Gastroesophageal sphincter (tissue), 3 donors: ENCODE measurements at regions not wholly inside any gene's neighbourhood (a gene's known extent, or its start where the extent isn't known, plus 50 kb on each side); places are given as distances from the start of the nearest gene placed in this dataset.

ENCODE experiments used
- POLR2A ChIP-seq, 2 donors: fragments of 450-650 bp; IDR thresholded peaks; one replicate each; pipeline ENCODE4 v1.6.1; 2017; ENCODE audit warnings: antibody characterized with exemption in 2 of 2, mild to moderate bottlenecking in 2 of 2, moderate library complexity in 1 of 2
- POLR2AphosphoS5 ChIP-seq: sonication (generic); formaldehyde crosslinking; IDR thresholded peaks from one replicate; pipeline ENCODE4 v1.6.1; 2017; ENCODE audit warnings: antibody characterized with exemption
- TF ChIP-seq, protein P1 (sequence below), 4 experiments: fragments of 200-600 bp in 2 of 4; fragments of 450-650 bp in 2 of 4; sonication (generic) in 1 of 4; IDR thresholded peaks; one replicate each; pipeline ENCODE4 v1.5.1; 2017 to 2019; ENCODE audit warnings: antibody characterized with exemption in 4 of 4, mild to moderate bottlenecking in 2 of 4, moderate library complexity in 2 of 4

DNA sequence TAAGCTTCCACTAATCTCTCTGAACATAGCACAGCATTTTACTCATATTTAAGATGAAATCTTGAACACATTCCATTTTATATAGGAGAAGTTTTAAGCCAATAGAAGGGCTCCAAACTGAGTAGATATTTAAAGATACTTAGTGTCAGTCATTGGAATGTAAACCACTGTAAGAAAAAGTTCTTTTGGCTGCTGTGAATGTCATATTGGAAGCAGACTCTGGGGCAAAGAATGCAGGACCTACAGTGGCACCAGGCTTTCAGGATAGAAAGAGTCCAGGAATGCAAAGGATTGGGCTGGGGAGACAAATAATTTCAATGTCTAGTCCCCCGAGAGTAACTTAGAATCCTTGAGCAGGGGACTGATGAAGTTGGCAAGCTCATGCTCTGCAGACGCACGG is 1047.7 kb downstream of the STIM2 start:
- TF ChIP-seq, protein P1, sequence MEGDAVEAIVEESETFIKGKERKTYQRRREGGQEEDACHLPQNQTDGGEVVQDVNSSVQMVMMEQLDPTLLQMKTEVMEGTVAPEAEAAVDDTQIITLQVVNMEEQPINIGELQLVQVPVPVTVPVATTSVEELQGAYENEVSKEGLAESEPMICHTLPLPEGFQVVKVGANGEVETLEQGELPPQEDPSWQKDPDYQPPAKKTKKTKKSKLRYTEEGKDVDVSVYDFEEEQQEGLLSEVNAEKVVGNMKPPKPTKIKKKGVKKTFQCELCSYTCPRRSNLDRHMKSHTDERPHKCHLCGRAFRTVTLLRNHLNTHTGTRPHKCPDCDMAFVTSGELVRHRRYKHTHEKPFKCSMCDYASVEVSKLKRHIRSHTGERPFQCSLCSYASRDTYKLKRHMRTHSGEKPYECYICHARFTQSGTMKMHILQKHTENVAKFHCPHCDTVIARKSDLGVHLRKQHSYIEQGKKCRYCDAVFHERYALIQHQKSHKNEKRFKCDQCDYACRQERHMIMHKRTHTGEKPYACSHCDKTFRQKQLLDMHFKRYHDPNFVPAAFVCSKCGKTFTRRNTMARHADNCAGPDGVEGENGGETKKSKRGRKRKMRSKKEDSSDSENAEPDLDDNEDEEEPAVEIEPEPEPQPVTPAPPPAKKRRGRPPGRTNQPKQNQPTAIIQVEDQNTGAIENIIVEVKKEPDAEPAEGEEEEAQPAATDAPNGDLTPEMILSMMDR (IDR thresholded peaks at IDR 0.05), result no peak
- TF ChIP-seq POLR2AphosphoS5 (no peak), POLR2A (IDR thresholded peaks at IDR 0.05) (no peak)
